Immature natural killer cell (primary cell): ENCODE measurements at regions not wholly inside any gene's neighbourhood (a gene's known extent, or its start where the extent isn't known, plus 50 kb on each side); places are given as distances from the start of the nearest gene placed in this dataset.

Experiments used
- DNase-seq, 3 donors: peaks; one replicate each; pipeline ENCODE4 v3.0.0; 2022; ENCODE audit warnings: mixed read lengths in 1 of 3
- H3K27ac Mint-ChIP-seq, 6 donors: one replicate each; pipeline ENCODE4 v1.8.0; 2020; ENCODE audit warnings: mixed read lengths in 6 of 6, mild to moderate bottlenecking in 5 of 6, inconsistent platforms in 4 of 6, moderate library complexity in 3 of 6
- H3K27me3 Mint-ChIP-seq, 3 donors: one replicate each; pipeline ENCODE4 v1.8.0; 2020 to 2021; ENCODE audit warnings: low read depth in 3 of 3, mild to moderate bottlenecking in 3 of 3, mixed read lengths in 3 of 3, moderate library complexity in 3 of 3, inconsistent platforms in 1 of 3
- H3K36me3 Mint-ChIP-seq, 3 donors: one replicate each; pipeline ENCODE4 v1.8.0; 2020; ENCODE audit warnings: mixed read lengths in 3 of 3, inconsistent platforms in 2 of 3, mild to moderate bottlenecking in 2 of 3
- H3K4me1 Mint-ChIP-seq, 2 donors: one replicate each; pipeline ENCODE4 v1.8.0; 2020; ENCODE audit warnings: inconsistent platforms in 2 of 2, mild to moderate bottlenecking in 2 of 2, mixed read lengths in 2 of 2, moderate library complexity in 1 of 2
- H3K4me3 Mint-ChIP-seq, 5 donors: one replicate each; pipeline ENCODE4 v1.8.0; 2020; ENCODE audit warnings: mild to moderate bottlenecking in 5 of 5, mixed read lengths in 5 of 5, inconsistent platforms in 3 of 5, moderate library complexity in 3 of 5
- H3K9me3 Mint-ChIP-seq, 6 donors: one replicate each; pipeline ENCODE4 v1.8.0; 2020; ENCODE audit warnings: mild to moderate bottlenecking in 6 of 6, mixed read lengths in 6 of 6, inconsistent platforms in 4 of 6, moderate library complexity in 3 of 6

- Mint-ChIP-seq H3K27ac (no peak overlapping the region), H3K4me3 (no peak overlapping the region), H3K4me1 (no peaks in the 10 kb centered on the region), H3K9me3 (no peaks in the 10 kb centered on the region), H3K36me3 (no peaks in the 10 kb centered on the region), H3K27me3 (peaks cover 5 to 11% (median 5%) of the 10 kb centered on the region in 3 donors)
- DNase-seq: no peak
Measured at GRCh38 chr9:94010980-94011533, 55.9 kb upstream of the BARX1 start.

- Mint-ChIP-seq H3K27ac (no peak overlapping the region), H3K27me3 (peaks cover 2 to 7% (median 3%) of the 10 kb centered on the region in 3 donors), H3K4me1 (no peaks in the 10 kb centered on the region), H3K9me3 (no peaks in the 10 kb centered on the region), H3K4me3 (no peak overlapping the region), H3K36me3 (no peaks in the 10 kb centered on the region)
- no peak for DNase-seq
Measured at GRCh38 chr9:94005272-94005901, 50.2 kb upstream of the BARX1 start.
